Esophagus squamous epithelium (tissue), 5 donors: ENCODE measurements at regions not wholly inside any gene's neighbourhood (a gene's known extent, or its start where the extent isn't known, plus 50 kb on each side); places are given as distances from the start of the nearest gene placed in this dataset.

Source experiments
- DNase-seq: peaks from one replicate; lab custom pipeline; 2025; lab: John Stamatoyannopoulos, UW
- H3K27ac ChIP-seq, 4 donors: fragments of 200-600 bp; sonication (generic); one replicate each; pipeline ENCODE4 v1.5.1; 2016 to 2019; ENCODE audit warnings: mild to moderate bottlenecking in 1 of 4
- H3K27me3 ChIP-seq, 4 donors: fragments of 200-600 bp; sonication (generic); 1 replicate in 3 of 4; 2 replicates in 1 of 4; pipeline versions ENCODE4 v1.5.1 to v1.6.0; 2017 to 2021; ENCODE audit warnings: antibody characterized with exemption in 1 of 4
- H3K36me3 ChIP-seq, 3 donors: fragments of 200-600 bp; sonication (generic); one replicate each; pipeline ENCODE4 v1.5.1; 2016 to 2019
- H3K4me1 ChIP-seq, 3 donors: fragments of 200-600 bp; sonication (generic); one replicate each; pipeline ENCODE4 v1.5.1; 2017 to 2019
- H3K4me3 ChIP-seq, 4 donors: fragments of 200-600 bp; sonication (generic); 1 replicate in 3 of 4; 2 replicates in 1 of 4; pipeline ENCODE4 v1.5.1; 2016 to 2019; ENCODE audit warnings: mild to moderate bottlenecking in 2 of 4, moderate library complexity in 1 of 4
- H3K9me3 ChIP-seq, 3 donors: fragments of 200-600 bp; sonication (generic); one replicate each; pipeline ENCODE4 v1.5.1; 2016 to 2019
- CTCF ChIP-seq, 6 experiments: fragments of 450-650 bp in 4 of 6; fragments of 200-600 bp in 2 of 6; sonication (generic) in 2 of 6; IDR thresholded peaks; one replicate each; pipeline ENCODE4 v1.5.1; 2016 to 2019; ENCODE audit warnings: antibody characterized with exemption in 6 of 6, mild to moderate bottlenecking in 4 of 6, moderate library complexity in 4 of 6
- POLR2A ChIP-seq, 4 donors: fragments of 450-650 bp; IDR thresholded peaks; one replicate each; pipeline ENCODE4 v1.6.1; 2017; ENCODE audit warnings: antibody characterized with exemption in 4 of 4, mild to moderate bottlenecking in 4 of 4, moderate library complexity in 3 of 4
- WGBS, 2 donors: methylation state at CpG; one replicate each; pipeline ENCODE4 v1.1.5; 2018; 5-methylcytosine and 5-hydroxymethylcytosine counted together
- intact Hi-C: fragments of 100-400 bp; cut with DNase I; formaldehyde crosslinking; loops from one replicate; pipeline ENCODE4 v1.15.0; 2022
- donor health status: DM: yes; HTN: yes; CAD: no.

- 15 to 39% methylated on average over 15 to 20 of the region's 20 CpGs for WGBS, 2 donors
- H3K27me3 ChIP-seq: peaks cover 17 to 100% (median 44%) of the 10 kb centered on the region in 4 donors
Observed at GRCh38 chr1:147077523-147077922, 94.7 kb downstream of the PRKAB2 start.

GRCh38 chr1:147077081-147077480 is 95.2 kb downstream of the PRKAB2 start:
- Histone ChIP-seq H3K9me3 (no peaks in the 10 kb centered on the region), H3K27me3 (peaks cover 17 to 100% (median 44%) of the 10 kb centered on the region in 4 donors), H3K4me3 (peak overlapping the region in 1 of 4 donors; percentile 15), H3K4me1 (peaks cover 14 to 46% (median 20%) of the 10 kb centered on the region in 3 donors), H3K27ac (no peak overlapping the region), H3K36me3 (no peaks in the 10 kb centered on the region)
- intact Hi-C loops: no loop called here
- TF ChIP-seq CTCF (IDR thresholded peaks at IDR 0.05) (no peak), POLR2A (IDR thresholded peaks at IDR 0.05) (no peak)
- no peak for DNase-seq
- 37 to 56% methylated on average over 7 of the region's 28 CpGs for WGBS, 2 donors

More at GRCh38 chr1:147077523-147077922, 94.7 kb downstream of the PRKAB2 start:
- DNase-seq: no peak
- intact Hi-C loops: no loop called here
- Histone ChIP-seq H3K9me3 (no peaks in the 10 kb centered on the region), H3K4me3 (no peak overlapping the region), H3K4me1 (peaks cover 14 to 42% (median 20%) of the 10 kb centered on the region in 3 donors), H3K27ac (no peak overlapping the region), H3K36me3 (no peaks in the 10 kb centered on the region)
- TF ChIP-seq POLR2A (IDR thresholded peaks at IDR 0.05) (no peak), CTCF (IDR thresholded peaks at IDR 0.05) (no peak)

- DNase-seq: no peak
- WGBS, 2 donors: 68 to 81% methylated on average over 7 of the region's 7 CpGs
- Histone ChIP-seq H3K27me3 (peaks cover 17 to 100% (median 44%) of the 10 kb centered on the region in 4 donors), H3K36me3 (no peaks in the 10 kb centered on the region), H3K4me1 (peaks cover 14 to 46% (median 20%) of the 10 kb centered on the region in 3 donors), H3K9me3 (no peaks in the 10 kb centered on the region), H3K27ac (no peak overlapping the region), H3K4me3 (no peak overlapping the region)
- intact Hi-C loops: no loop called here
- no peak for TF ChIP-seq CTCF (IDR thresholded peaks at IDR 0.05)
- TF ChIP-seq POLR2A (IDR thresholded peaks at IDR 0.05): no peak
Observed at GRCh38 chr1:147076442-147076841, 95.8 kb downstream of the PRKAB2 start.

- no peaks in the 10 kb centered on the region for H3K9me3 ChIP-seq
- H3K27ac ChIP-seq: no peak overlapping the region
- intact Hi-C loops: no loop called here
- H3K36me3 ChIP-seq: no peaks in the 10 kb centered on the region
- H3K4me3 ChIP-seq: peak overlapping the region in 3 of 4 donors; percentile 14 to 56 (median 30)
- peaks cover 0 to 81% (median 15%) of the 10 kb centered on the region in 4 donors for H3K27me3 ChIP-seq
- WGBS, 2 donors: 15 to 16% methylated on average over 44 to 51 of the region's 58 CpGs
- no peak for DNase-seq
- H3K4me1 ChIP-seq: peaks cover 0 to 14% (median 0%) of the 10 kb centered on the region in 3 donors
- TF ChIP-seq POLR2A (IDR thresholded peaks at IDR 0.05) (no peak), CTCF (IDR thresholded peaks at IDR 0.05) (no peak)
Observed at GRCh38 chr1:147072482-147073432, 99.5 kb downstream of the PRKAB2 start.

GRCh38 chr1:147071142-147071541 is 101.1 kb downstream of the PRKAB2 start:
- intact Hi-C loops: no loop called here
- TF ChIP-seq CTCF (IDR thresholded peaks at IDR 0.05): no peak
- TF ChIP-seq POLR2A (IDR thresholded peaks at IDR 0.05): no peak
- 92 to 100% methylated on average over 1 of the region's 1 CpG for WGBS, 2 donors

More at GRCh38 chr1:147071142-147071541, 101.1 kb downstream of the PRKAB2 start:
- H3K4me1 ChIP-seq: peaks cover 0 to 11% (median 0%) of the 10 kb centered on the region in 3 donors
- no peaks in the 10 kb centered on the region for H3K36me3 ChIP-seq
- no peak overlapping the region for H3K27ac ChIP-seq
- peaks cover 0 to 65% (median 5%) of the 10 kb centered on the region in 4 donors for H3K27me3 ChIP-seq
- DNase-seq: no peak
- no peak overlapping the region for H3K4me3 ChIP-seq
- no peaks in the 10 kb centered on the region for H3K9me3 ChIP-seq
